Smooth muscle cell (in vitro differentiated cells): ENCODE measurements at regions not wholly inside any gene's neighbourhood (a gene's known extent, or its start where the extent isn't known, plus 50 kb on each side); places are given as distances from the start of the nearest gene placed in this dataset.
"Not testable (repeated sequence)": the region's sequence is repeated elsewhere in the genome, so short reads cannot be mapped to it uniquely, and the experiment has no call there.

Experiments
- DNase-seq: peaks from one replicate; lab custom pipeline; 2025; ENCODE audit not compliant: unreplicated experiment; lab: John Stamatoyannopoulos, UW
- H2AFZ ChIP-seq: fragments of 200-600 bp; sonication (generic); 2 replicates; pipeline ENCODE4 v1.6.0; 2016; ENCODE audit warnings: antibody characterized with exemption, low read depth, mild to moderate bottlenecking
- H3F3A ChIP-seq: fragments of 200-600 bp; sonication (generic); 2 replicates; pipeline ENCODE4 v1.6.0; 2017; ENCODE audit warnings: antibody characterized with exemption, low read depth
- H3K27ac ChIP-seq: fragments of 200-600 bp; sonication (generic); 2 replicates; pipeline ENCODE4 v1.5.1; 2016; ENCODE audit warnings: low read depth, mild to moderate bottlenecking
- H3K27me3 ChIP-seq: fragments of 200-600 bp; sonication (generic); 2 replicates; pipeline ENCODE4 v1.6.1; 2016; ENCODE audit warnings: low read depth, mild to moderate bottlenecking
- H3K36me3 ChIP-seq: fragments of 200-600 bp; sonication (generic); 2 replicates; pipeline ENCODE4 v1.5.1; 2016; ENCODE audit warnings: low read depth
- H3K4me1 ChIP-seq: fragments of 200-600 bp; sonication (generic); 2 replicates; pipeline ENCODE4 v1.5.1; 2016; ENCODE audit warnings: low read depth
- H3K4me2 ChIP-seq: fragments of 200-600 bp; sonication (generic); 2 replicates; pipeline ENCODE4 v1.6.0; 2016; ENCODE audit warnings: mild to moderate bottlenecking
- H3K4me3 ChIP-seq: fragments of 200-600 bp; sonication (generic); 2 replicates; pipeline ENCODE4 v1.5.1; 2016; ENCODE audit warnings: mild to moderate bottlenecking
- H3K79me2 ChIP-seq: fragments of 200-600 bp; sonication (generic); 2 replicates; pipeline ENCODE4 v1.6.0; 2016; ENCODE audit warnings: low read depth, mild to moderate bottlenecking
- H3K9ac ChIP-seq: fragments of 200-600 bp; sonication (generic); 2 replicates; pipeline ENCODE4 v1.6.0; 2016; ENCODE audit warnings: low read depth
- H3K9me3 ChIP-seq: fragments of 200-600 bp; sonication (generic); replicated peaks from 2 replicates; pipeline ENCODE4 v1.5.1; 2016; ENCODE audit warnings: low read depth
- H4K20me1 ChIP-seq: fragments of 200-600 bp; sonication (generic); 2 replicates; pipeline ENCODE4 v1.6.0; 2016; ENCODE audit warnings: low read depth
- CTCF ChIP-seq: fragments of 200-600 bp; sonication (generic); IDR thresholded peaks from 2 replicates; pipeline ENCODE4 v1.5.1; 2017; ENCODE audit warnings: borderline replicate concordance, mild to moderate bottlenecking, antibody characterized with exemption; ENCODE audit not compliant: insufficient read depth, poor library complexity, severe bottlenecking
- WGBS: methylation state at CpG from one replicate; pipeline ENCODE4 v1.1.7; 2016; ENCODE audit warnings: low lambda C conversion rate; 5-methylcytosine and 5-hydroxymethylcytosine counted together

- Histone ChIP-seq H4K20me1 (no peaks in the 10 kb centered on the region), H3K4me3 (no peak overlapping the region), H3K79me2 (no peaks in the 10 kb centered on the region), H3K4me1 (no peaks in the 10 kb centered on the region), H3F3A (no peaks in the 10 kb centered on the region), H3K27me3 (no peaks in the 10 kb centered on the region), H3K36me3 (no peaks in the 10 kb centered on the region), H3K4me2 (no peak overlapping the region), H3K27ac (no peak overlapping the region), H2AFZ (no peak overlapping the region), H3K9me3 (no peaks in the 10 kb centered on the region), H3K9ac (no peak overlapping the region)
- no peak for TF ChIP-seq CTCF
- 91% methylated on average over 2 of the region's 2 CpGs for WGBS
- DNase-seq = no peak
Observed at GRCh38 chr5:162683284-162683683, 615.7 kb downstream of the GABRG2 start.

GRCh38 chr5:162684145-162684544, 616.6 kb downstream of the GABRG2 start:
- Histone ChIP-seq H3K27me3 (no peaks in the 10 kb centered on the region), H3K4me3 (no peak overlapping the region), H3K4me2 (no peak overlapping the region), H3K9ac (no peak overlapping the region), H3F3A (no peaks in the 10 kb centered on the region), H3K36me3 (no peaks in the 10 kb centered on the region), H3K4me1 (no peaks in the 10 kb centered on the region), H2AFZ (no peak overlapping the region), H3K27ac (no peak overlapping the region), H3K9me3 (no peaks in the 10 kb centered on the region), H3K79me2 (no peaks in the 10 kb centered on the region), H4K20me1 (no peaks in the 10 kb centered on the region)
- WGBS = 81% methylated on average over 3 of the region's 3 CpGs
- DNase-seq = no peak
- TF ChIP-seq CTCF = no peak

GRCh38 chr5:162685302-162685701, 617.7 kb downstream of the GABRG2 start:
- TF ChIP-seq CTCF = no peak
- 96% methylated on average over 15 of the region's 15 CpGs for WGBS
- H3K27ac ChIP-seq = no peak overlapping the region
- H3K9ac ChIP-seq = no peak overlapping the region
- H3K9me3 ChIP-seq = no peaks in the 10 kb centered on the region
- no peaks in the 10 kb centered on the region for H3F3A ChIP-seq
- DNase-seq = no peak
- H3K4me2 ChIP-seq = no peak overlapping the region
- no peaks in the 10 kb centered on the region for H3K79me2 ChIP-seq
- no peaks in the 10 kb centered on the region for H3K4me1 ChIP-seq
- H4K20me1 ChIP-seq = no peaks in the 10 kb centered on the region
- no peaks in the 10 kb centered on the region for H3K27me3 ChIP-seq
- H2AFZ ChIP-seq = no peak overlapping the region
- H3K36me3 ChIP-seq = no peaks in the 10 kb centered on the region
- H3K4me3 ChIP-seq = no peak overlapping the region

- DNase-seq, H3K9ac ChIP-seq, H3K4me2 ChIP-seq, H3K27me3 ChIP-seq, H4K20me1 ChIP-seq, H3K9me3 ChIP-seq, H3K79me2 ChIP-seq, H2AFZ ChIP-seq, H3K4me1 ChIP-seq, H3K4me3 ChIP-seq, H3F3A ChIP-seq, H3K27ac ChIP-seq, H3K36me3 ChIP-seq: not testable (repeated sequence)
- 86% methylated on average over 5 of the region's 5 CpGs for WGBS
Observed at GRCh38 chr5:162696272-162696671, 628.7 kb downstream of the GABRG2 start.
